ENCODE measurements at regions not wholly inside any gene's neighbourhood (a gene's known extent, or its start where the extent isn't known, plus 50 kb on each side); places are given as distances from the start of the nearest gene placed in this dataset.

DNA sequence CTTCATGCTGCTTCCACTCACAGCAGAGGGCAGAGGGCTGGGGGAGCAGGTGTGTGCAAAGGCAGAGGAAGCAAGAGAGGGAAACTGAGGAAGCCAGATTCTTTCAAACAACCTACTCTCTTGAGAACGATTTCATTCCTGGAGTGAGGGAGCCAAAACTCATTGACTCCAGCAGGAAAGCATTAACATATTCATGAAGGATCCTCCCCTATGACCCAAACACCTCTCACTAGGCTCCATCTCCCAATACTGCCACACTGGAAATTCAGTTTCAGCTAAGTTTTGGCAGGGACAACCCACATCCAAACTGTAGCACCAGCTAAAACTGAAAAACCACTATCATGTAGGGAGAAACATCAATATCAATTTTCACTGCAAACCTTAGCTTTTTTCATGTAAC is 125.1 kb downstream of the OLIG3 start:
- no peak overlapping the region for H3K27ac ChIP-seq
- TF ChIP-seq ZFX (IDR thresholded peaks at IDR 0.05; ENCODE audit: borderline replicate concordance) = no peak
- TF ChIP-seq, protein P1, sequence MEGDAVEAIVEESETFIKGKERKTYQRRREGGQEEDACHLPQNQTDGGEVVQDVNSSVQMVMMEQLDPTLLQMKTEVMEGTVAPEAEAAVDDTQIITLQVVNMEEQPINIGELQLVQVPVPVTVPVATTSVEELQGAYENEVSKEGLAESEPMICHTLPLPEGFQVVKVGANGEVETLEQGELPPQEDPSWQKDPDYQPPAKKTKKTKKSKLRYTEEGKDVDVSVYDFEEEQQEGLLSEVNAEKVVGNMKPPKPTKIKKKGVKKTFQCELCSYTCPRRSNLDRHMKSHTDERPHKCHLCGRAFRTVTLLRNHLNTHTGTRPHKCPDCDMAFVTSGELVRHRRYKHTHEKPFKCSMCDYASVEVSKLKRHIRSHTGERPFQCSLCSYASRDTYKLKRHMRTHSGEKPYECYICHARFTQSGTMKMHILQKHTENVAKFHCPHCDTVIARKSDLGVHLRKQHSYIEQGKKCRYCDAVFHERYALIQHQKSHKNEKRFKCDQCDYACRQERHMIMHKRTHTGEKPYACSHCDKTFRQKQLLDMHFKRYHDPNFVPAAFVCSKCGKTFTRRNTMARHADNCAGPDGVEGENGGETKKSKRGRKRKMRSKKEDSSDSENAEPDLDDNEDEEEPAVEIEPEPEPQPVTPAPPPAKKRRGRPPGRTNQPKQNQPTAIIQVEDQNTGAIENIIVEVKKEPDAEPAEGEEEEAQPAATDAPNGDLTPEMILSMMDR (IDR thresholded peaks at IDR 0.05) = no peak

DNA sequence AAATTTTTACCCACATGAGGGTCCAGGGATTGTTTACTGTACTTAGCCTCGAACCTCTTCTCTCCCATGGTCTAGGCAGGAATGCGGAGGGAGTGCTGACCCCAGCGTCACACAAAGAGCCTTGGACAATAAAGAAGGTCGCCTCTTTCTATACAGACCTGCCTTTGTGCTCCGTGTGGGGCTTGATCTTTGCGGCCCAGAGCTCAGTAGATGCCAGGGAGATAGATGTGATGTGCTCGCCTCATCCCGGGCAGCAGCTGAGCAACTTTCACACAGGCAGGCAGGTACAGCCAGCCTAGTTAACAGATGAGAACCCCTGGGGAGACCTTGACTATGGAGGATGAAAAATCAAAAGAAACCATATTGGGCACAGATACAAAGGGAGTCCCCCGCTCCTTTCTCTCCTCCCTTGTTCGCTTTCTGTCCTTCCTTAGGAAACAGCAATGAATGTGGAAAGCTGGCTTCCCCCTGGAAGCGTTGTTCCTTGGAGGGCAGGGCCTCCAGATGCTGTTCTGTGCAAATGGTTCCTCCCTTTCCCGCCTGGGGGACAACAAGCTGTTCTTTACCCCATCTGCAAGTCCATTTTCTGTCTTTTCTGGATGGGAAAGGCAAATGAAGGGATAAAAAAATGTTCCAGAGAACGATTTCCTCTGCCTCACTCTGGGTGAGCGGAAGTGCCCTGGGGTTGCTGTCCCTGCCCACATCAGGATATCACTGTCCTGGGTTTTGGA is 128.3 kb downstream of the OLIG3 start:
- TF ChIP-seq, protein P1 (IDR thresholded peaks at IDR 0.05) = no peak
- no peak overlapping the region for H3K27ac ChIP-seq

DNA sequence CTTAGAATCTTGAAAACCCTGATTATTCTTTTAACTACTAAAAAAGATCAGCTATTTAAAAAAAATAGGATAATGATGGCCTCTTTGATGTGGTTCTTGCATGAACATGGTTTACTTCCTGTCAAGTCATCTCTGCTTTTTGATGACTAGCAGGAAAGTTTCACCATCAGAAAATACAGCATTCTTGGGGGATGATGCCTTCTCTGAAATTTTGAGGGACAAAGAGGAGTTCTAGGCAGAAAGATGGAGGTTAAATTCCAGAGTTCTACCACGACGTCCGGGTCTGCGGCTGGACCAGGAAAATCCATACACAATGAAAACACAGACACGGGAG is 130.4 kb downstream of the OLIG3 start:
- TF ChIP-seq ZFX (IDR thresholded peaks at IDR 0.05; ENCODE audit: borderline replicate concordance) = no peak
- TF ChIP-seq, protein P1 (IDR thresholded peaks at IDR 0.05) = no peak
- no peak overlapping the region for H3K27ac ChIP-seq

DNA sequence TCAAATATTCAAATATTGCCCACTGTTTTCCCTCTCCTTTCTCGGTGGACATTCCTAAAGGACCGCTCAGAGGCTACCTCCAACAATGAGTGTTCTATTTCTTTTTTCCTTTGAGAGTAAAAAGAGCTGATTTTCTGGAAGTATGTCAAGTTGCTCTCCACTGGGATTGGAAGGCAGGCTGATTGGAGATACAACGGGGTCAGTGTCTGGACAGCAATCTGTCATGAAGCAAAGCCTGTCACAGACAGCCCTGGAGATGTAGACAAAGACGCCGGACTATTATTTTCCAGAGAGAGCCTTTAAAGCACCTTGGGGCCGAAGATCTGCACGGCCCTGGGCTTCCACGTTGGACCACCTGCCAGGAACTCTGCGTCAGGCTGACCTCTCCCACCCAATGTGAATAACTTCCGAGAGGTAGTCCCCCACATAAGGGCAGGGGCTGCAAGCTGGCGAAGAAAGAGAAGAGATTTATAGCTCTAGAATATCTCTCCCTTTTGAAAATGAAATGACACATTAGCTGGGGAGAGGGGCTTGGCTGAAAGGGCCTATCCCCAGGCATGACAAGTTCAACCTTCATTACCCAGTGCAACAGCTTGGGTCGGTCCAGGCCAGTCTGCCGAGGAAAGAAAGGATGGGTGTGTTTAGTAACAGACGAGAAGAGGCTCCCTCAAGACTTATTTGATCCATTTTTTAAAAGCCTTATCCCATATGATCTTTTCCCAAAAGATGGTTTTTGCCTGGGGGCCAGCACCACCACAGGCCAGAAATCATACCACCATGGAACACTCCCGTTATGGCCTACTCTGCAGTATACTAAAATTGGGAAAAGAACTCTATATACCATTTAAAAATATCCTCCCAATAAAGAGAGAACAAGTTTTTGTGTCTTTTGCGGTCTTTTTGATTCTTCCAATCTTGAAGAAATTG is 131.1 kb downstream of the OLIG3 start:
- H3K27ac ChIP-seq = no peak overlapping the region
- TF ChIP-seq ZFX (IDR thresholded peaks at IDR 0.05; ENCODE audit: borderline replicate concordance) = no peak
- TF ChIP-seq, protein P1 (IDR thresholded peaks at IDR 0.05) = no peak

DNA sequence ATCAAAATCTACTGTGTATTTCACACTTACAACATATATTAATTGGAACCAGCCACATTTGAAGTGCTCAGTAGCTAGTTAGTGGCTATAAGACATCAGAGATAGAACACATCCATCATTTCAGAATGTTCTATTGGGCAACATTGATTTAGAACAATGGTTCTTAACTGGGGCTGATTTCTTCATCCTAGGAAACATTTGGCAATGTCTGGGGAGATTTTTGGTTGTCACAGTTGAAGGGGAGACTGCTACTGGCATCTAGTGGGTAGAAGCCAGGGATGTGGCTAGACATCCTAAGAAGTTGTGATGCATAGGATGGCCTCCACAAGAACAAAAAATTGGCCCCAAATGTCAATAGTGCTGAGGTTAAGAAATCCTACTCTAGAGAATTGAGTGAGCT is 132.5 kb downstream of the OLIG3 start:
- no peak overlapping the region for H3K27ac ChIP-seq
- TF ChIP-seq, protein P1 (IDR thresholded peaks at IDR 0.05) = no peak
- TF ChIP-seq ZFX (IDR thresholded peaks at IDR 0.05; ENCODE audit: borderline replicate concordance) = no peak

DNA sequence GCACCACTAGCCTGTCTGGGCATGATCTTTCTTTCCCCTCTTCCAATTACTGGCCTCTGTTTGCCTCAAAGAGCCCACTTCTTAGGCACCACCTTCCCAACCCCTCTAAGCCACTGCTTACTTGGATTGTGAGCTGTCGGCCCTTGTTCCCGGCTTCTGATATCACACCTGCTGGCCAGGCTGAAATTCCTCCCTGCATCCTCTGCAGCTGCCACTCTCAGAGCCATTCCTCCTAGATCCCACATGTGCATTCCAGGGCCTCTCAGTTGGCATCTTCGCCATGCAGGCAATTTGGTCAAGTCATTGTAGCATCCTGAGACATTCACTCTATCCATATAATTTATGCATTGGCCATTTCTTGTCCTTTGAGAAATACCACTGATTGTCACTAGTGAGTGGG is 135.9 kb downstream of the OLIG3 start:
- TF ChIP-seq, protein P1 (IDR thresholded peaks at IDR 0.05) = no peak
- no peak for TF ChIP-seq ZFX (IDR thresholded peaks at IDR 0.05; ENCODE audit: borderline replicate concordance)
- no peak overlapping the region for H3K27ac ChIP-seq

DNA sequence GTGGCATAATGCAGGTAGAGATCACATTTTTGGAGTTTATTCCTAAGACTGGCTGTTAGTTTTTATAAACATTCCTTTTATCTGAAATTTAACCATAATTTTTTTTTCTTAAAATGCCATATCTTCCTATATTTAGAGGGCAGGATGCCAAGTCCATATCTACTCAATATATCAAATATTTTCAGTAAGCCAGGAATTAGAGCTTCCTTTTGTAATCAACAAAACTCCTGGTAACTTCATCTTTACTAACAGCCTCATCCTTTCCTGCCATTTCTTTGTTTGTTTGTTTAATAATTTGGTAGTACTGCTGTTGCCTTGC is 136.3 kb downstream of the OLIG3 start:
- no peak for TF ChIP-seq ZFX (IDR thresholded peaks at IDR 0.05; ENCODE audit: borderline replicate concordance)
- TF ChIP-seq, protein P1 (IDR thresholded peaks at IDR 0.05) = no peak
- no peak overlapping the region for H3K27ac ChIP-seq
